IPS DF 6.9 (cell line): ENCODE measurements at regions not wholly inside any gene's neighbourhood (a gene's known extent, or its start where the extent isn't known, plus 50 kb on each side); places are given as distances from the start of the nearest gene placed in this dataset.

Experiments
- DNase-seq: peaks from one replicate; pipeline ENCODE4 v3.0.0-alpha.2; 2013; ENCODE audit warnings: low read depth, low spot score
- H3K27ac ChIP-seq: one replicate; pipeline ENCODE4 v1.5.1; 2013; ENCODE audit warnings: low read length, control low read depth
- H3K27me3 ChIP-seq: 2 replicates; pipeline ENCODE4 v1.6.1; 2013; ENCODE audit warnings: mild to moderate bottlenecking, low read length; ENCODE audit not compliant: control insufficient read depth, insufficient read depth
- H3K36me3 ChIP-seq: 2 replicates; pipeline ENCODE4 v1.6.1; 2013; ENCODE audit warnings: low read length; ENCODE audit not compliant: control insufficient read depth, insufficient read depth
- H3K4me1 ChIP-seq: 2 replicates; pipeline ENCODE4 v1.6.1; 2013; ENCODE audit warnings: low read length; ENCODE audit not compliant: control insufficient read depth, insufficient read depth
- H3K4me3 ChIP-seq: 2 replicates; pipeline ENCODE4 v1.5.1; 2013; ENCODE audit warnings: mild to moderate bottlenecking, low read length
- H3K9me3 ChIP-seq: 2 replicates; pipeline ENCODE4 v1.6.1; 2013; ENCODE audit warnings: low read length, inconsistent platforms; ENCODE audit not compliant: control insufficient read depth, insufficient read depth
- WGBS: extraction: QIAGEN DNeasy Blood & Tissue Kit; methylation state at CpG from one replicate; pipeline ENCODE4 v1.1.7; 2013; ENCODE audit warnings: mixed read lengths, missing lambda C conversion rate; ENCODE audit not compliant: insufficient read length, insufficient coverage; 5-methylcytosine and 5-hydroxymethylcytosine counted together

GRCh38 chr13:109541081-109541480, 245.3 kb downstream of the IRS2 start:
- no CpG with 5 or more reads among the region's 3 CpGs for WGBS
- no peak for DNase-seq
- Histone ChIP-seq H3K4me3 (no peak overlapping the region), H3K36me3 (no peaks in the 10 kb centered on the region), H3K27me3 (no peaks in the 10 kb centered on the region), H3K27ac (no peak overlapping the region), H3K4me1 (no peaks in the 10 kb centered on the region), H3K9me3 (no peaks in the 10 kb centered on the region)

- Histone ChIP-seq H3K27ac (no peak overlapping the region), H3K9me3 (no peaks in the 10 kb centered on the region), H3K4me3 (no peak overlapping the region), H3K27me3 (no peaks in the 10 kb centered on the region), H3K4me1 (no peaks in the 10 kb centered on the region), H3K36me3 (no peaks in the 10 kb centered on the region)
- no peak for DNase-seq
- WGBS, result no CpG with 5 or more reads among the region's 12 CpGs
Measured at GRCh38 chr13:109537584-109537983, 248.8 kb downstream of the IRS2 start.

- H3K36me3 ChIP-seq, result no peaks in the 10 kb centered on the region
- H3K4me3 ChIP-seq, result no peak overlapping the region
- no CpG with 5 or more reads among the region's 11 CpGs for WGBS
- no peaks in the 10 kb centered on the region for H3K4me1 ChIP-seq
- H3K27me3 ChIP-seq, result no peaks in the 10 kb centered on the region
- H3K9me3 ChIP-seq, result no peaks in the 10 kb centered on the region
- DNase-seq, result no peak
- no peak overlapping the region for H3K27ac ChIP-seq
Measured at GRCh38 chr13:109533350-109533749, 253.0 kb downstream of the IRS2 start.

- H3K36me3 ChIP-seq, result no peaks in the 10 kb centered on the region
- no peaks in the 10 kb centered on the region for H3K9me3 ChIP-seq
- H3K27ac ChIP-seq, result no peak overlapping the region
- WGBS, result 100% methylated on average over 2 of the region's 5 CpGs
- peaks cover under 1% of the 10 kb centered on the region; the same call in 1 of the 2 replicates for H3K4me1 ChIP-seq
- no peak overlapping the region for H3K4me3 ChIP-seq
- DNase-seq, result no peak
- H3K27me3 ChIP-seq, result no peaks in the 10 kb centered on the region
Measured at GRCh38 chr13:109529964-109530363, 256.4 kb downstream of the IRS2 start.

GRCh38 chr13:109521719-109522118, 264.7 kb downstream of the IRS2 start:
- DNase-seq, result no peak
- peaks cover 2% of the 10 kb centered on the region; the same call in 1 of the 2 replicates for H3K4me1 ChIP-seq
- no peak overlapping the region for H3K27ac ChIP-seq
- H3K36me3 ChIP-seq, result no peaks in the 10 kb centered on the region
- H3K4me3 ChIP-seq, result no peak overlapping the region
- no CpG with 5 or more reads among the region's 21 CpGs for WGBS
- H3K27me3 ChIP-seq, result no peaks in the 10 kb centered on the region
- no peaks in the 10 kb centered on the region for H3K9me3 ChIP-seq

- Histone ChIP-seq H3K27me3 (no peaks in the 10 kb centered on the region), H3K9me3 (no peaks in the 10 kb centered on the region), H3K27ac (no peak overlapping the region), H3K4me3 (no peak overlapping the region), H3K4me1 (no peaks in the 10 kb centered on the region), H3K36me3 (no peaks in the 10 kb centered on the region)
- no peak for DNase-seq
Measured at GRCh38 chr13:109517517-109517916, 268.9 kb downstream of the IRS2 start.

- H3K36me3 ChIP-seq, result no peaks in the 10 kb centered on the region
- H3K4me3 ChIP-seq, result no peak overlapping the region
- no peaks in the 10 kb centered on the region for H3K27me3 ChIP-seq
- no peaks in the 10 kb centered on the region for H3K4me1 ChIP-seq
- no peak overlapping the region for H3K27ac ChIP-seq
- no peak for DNase-seq
- no peaks in the 10 kb centered on the region for H3K9me3 ChIP-seq
- no CpG with 5 or more reads among the region's 4 CpGs for whole genome bisulfite sequencing
Measured at GRCh38 chr13:109516186-109516585, 270.2 kb downstream of the IRS2 start.

GRCh38 chr13:109510013-109510412, 276.4 kb downstream of the IRS2 start:
- H3K27ac ChIP-seq, result no peak overlapping the region
- no CpG with 5 or more reads among the region's 3 CpGs for WGBS
- DNase-seq, result no peak
- no peaks in the 10 kb centered on the region for H3K4me1 ChIP-seq
- H3K36me3 ChIP-seq, result no peaks in the 10 kb centered on the region
- no peak overlapping the region for H3K4me3 ChIP-seq
- no peaks in the 10 kb centered on the region for H3K27me3 ChIP-seq
- no peaks in the 10 kb centered on the region for H3K9me3 ChIP-seq

GRCh38 chr13:109509154-109509900, 277.1 kb downstream of the IRS2 start:
- H3K4me1 ChIP-seq, result no peaks in the 10 kb centered on the region
- WGBS, result no CpG with 5 or more reads among the region's 4 CpGs
- no peaks in the 10 kb centered on the region for H3K36me3 ChIP-seq
- no peak for DNase-seq
- no peaks in the 10 kb centered on the region for H3K27me3 ChIP-seq
- H3K4me3 ChIP-seq, result no peak overlapping the region
- no peaks in the 10 kb centered on the region for H3K9me3 ChIP-seq
- H3K27ac ChIP-seq, result no peak overlapping the region

GRCh38 chr13:109500146-109500773, 286.1 kb downstream of the IRS2 start:
- H3K27ac ChIP-seq, result no peak overlapping the region
- no peaks in the 10 kb centered on the region for H3K36me3 ChIP-seq
- no peaks in the 10 kb centered on the region for H3K4me1 ChIP-seq
- no CpG with 5 or more reads among the region's 6 CpGs for WGBS
- no peak overlapping the region for H3K4me3 ChIP-seq
- no peaks in the 10 kb centered on the region for H3K27me3 ChIP-seq
- H3K9me3 ChIP-seq, result no peaks in the 10 kb centered on the region
- DNase-seq, result no peak

- no peak for DNase-seq
- Histone ChIP-seq H3K36me3 (no peaks in the 10 kb centered on the region), H3K4me3 (no peak overlapping the region), H3K27me3 (no peaks in the 10 kb centered on the region), H3K4me1 (no peaks in the 10 kb centered on the region), H3K9me3 (no peaks in the 10 kb centered on the region), H3K27ac (no peak overlapping the region)
- WGBS, result no CpG with 5 or more reads among the region's 10 CpGs
Measured at GRCh38 chr13:109497917-109498316, 288.5 kb downstream of the IRS2 start.
